ENCODE measurements at regions not wholly inside any gene's neighbourhood (a gene's known extent, or its start where the extent isn't known, plus 50 kb on each side); places are given as distances from the start of the nearest gene placed in this dataset.

- WGBS = 68% methylated on average over 1 of the region's 1 CpG
- no peak overlapping the region for H3K27ac ChIP-seq
- H3K36me3 ChIP-seq = no peaks in the 10 kb centered on the region
- H3K4me1 ChIP-seq (replicated peaks) = no peaks in the 10 kb centered on the region
- DNase-seq (ENCODE audit: low spot score) = no peak
- intact Hi-C loops (cut with DNase I) = no loop called here
- H3K9me3 ChIP-seq = no peaks in the 10 kb centered on the region
- TF ChIP-seq CTCF (IDR thresholded peaks at IDR 0.05) (no peak), POLR2A (IDR thresholded peaks at IDR 0.05) (no peak), POLR2AphosphoS5 (IDR thresholded peaks at IDR 0.05) (no peak)
- no peaks in the 10 kb centered on the region for H3K27me3 ChIP-seq (replicated peaks; ENCODE audit: insufficient read depth)
- no peak overlapping the region for H3K4me3 ChIP-seq
Measured at GRCh38 chr12:13299457-13299856, 102.9 kb downstream of the EMP1 start.

- Histone ChIP-seq H3K27ac (no peak overlapping the region), H3K36me3 (no peaks in the 10 kb centered on the region), H3K27me3 (replicated peaks; ENCODE audit: insufficient read depth) (no peaks in the 10 kb centered on the region), H3K4me3 (no peak overlapping the region), H3K4me1 (replicated peaks) (no peaks in the 10 kb centered on the region), H3K9me3 (no peaks in the 10 kb centered on the region)
- 58% methylated on average over 4 of the region's 4 CpGs for WGBS
- no peak for TF ChIP-seq CTCF (IDR thresholded peaks at IDR 0.05)
- no peak for TF ChIP-seq POLR2AphosphoS5 (IDR thresholded peaks at IDR 0.05)
- TF ChIP-seq POLR2A (IDR thresholded peaks at IDR 0.05) = no peak
- DNase-seq (ENCODE audit: low spot score) = no peak
- intact Hi-C loops (cut with DNase I) = no loop called here
Measured at GRCh38 chr12:13293096-13293495, 96.6 kb downstream of the EMP1 start.

GRCh38 chr12:13289653-13290289 is 93.2 kb downstream of the EMP1 start:
- no peak for DNase-seq (ENCODE audit: low spot score)
- intact Hi-C loops (cut with DNase I) = no loop called here
- Histone ChIP-seq H3K9me3 (no peaks in the 10 kb centered on the region), H3K36me3 (no peaks in the 10 kb centered on the region), H3K4me1 (replicated peaks) (no peaks in the 10 kb centered on the region), H3K27me3 (replicated peaks; ENCODE audit: insufficient read depth) (no peaks in the 10 kb centered on the region), H3K4me3 (no peak overlapping the region), H3K27ac (no peak overlapping the region)
- TF ChIP-seq POLR2AphosphoS5 (IDR thresholded peaks at IDR 0.05) (no peak), CTCF (IDR thresholded peaks at IDR 0.05) (no peak), POLR2A (IDR thresholded peaks at IDR 0.05) (no peak)

GRCh38 chr12:13288937-13289652 is 92.6 kb downstream of the EMP1 start:
- Histone ChIP-seq H3K36me3 (no peaks in the 10 kb centered on the region), H3K27me3 (replicated peaks; ENCODE audit: insufficient read depth) (no peaks in the 10 kb centered on the region), H3K27ac (no peak overlapping the region), H3K9me3 (no peaks in the 10 kb centered on the region), H3K4me3 (no peak overlapping the region), H3K4me1 (replicated peaks) (no peaks in the 10 kb centered on the region)
- intact Hi-C loops (cut with DNase I) = no loop called here
- DNase-seq (ENCODE audit: low spot score) = no peak
- WGBS = 71% methylated on average over 11 of the region's 11 CpGs
- TF ChIP-seq POLR2A (IDR thresholded peaks at IDR 0.05) (no peak), POLR2AphosphoS5 (IDR thresholded peaks at IDR 0.05) (no peak)

GRCh38 chr12:13288501-13288900 is 92.0 kb downstream of the EMP1 start:
- 27% methylated on average over 1 of the region's 1 CpG for WGBS
- no peaks in the 10 kb centered on the region for H3K27me3 ChIP-seq (replicated peaks; ENCODE audit: insufficient read depth)
- H3K36me3 ChIP-seq = no peaks in the 10 kb centered on the region
- no peak for DNase-seq (ENCODE audit: low spot score)
- H3K4me3 ChIP-seq = no peak overlapping the region
- TF ChIP-seq CTCF (IDR thresholded peaks at IDR 0.05) = no peak
- no peak for TF ChIP-seq POLR2A (IDR thresholded peaks at IDR 0.05)
- TF ChIP-seq POLR2AphosphoS5 (IDR thresholded peaks at IDR 0.05) = no peak
- H3K27ac ChIP-seq = no peak overlapping the region
- intact Hi-C loops (cut with DNase I) = no loop called here
- no peaks in the 10 kb centered on the region for H3K4me1 ChIP-seq (replicated peaks)
- H3K9me3 ChIP-seq = no peaks in the 10 kb centered on the region
